Stomach (tissue), 4 donors: ENCODE measurements at regions not wholly inside any gene's neighbourhood (a gene's known extent, or its start where the extent isn't known, plus 50 kb on each side); places are given as distances from the start of the nearest gene placed in this dataset.

ENCODE experiments used
- CTCF ChIP-seq, 7 experiments: fragments of 450-650 bp in 4 of 7; fragments of 200-600 bp in 3 of 7; sonication (generic) in 3 of 7; IDR thresholded peaks; one replicate each; pipeline ENCODE4 v1.5.1; 2016 to 2019; ENCODE audit warnings: antibody characterized with exemption in 7 of 7, control low read depth in 2 of 7, mild to moderate bottlenecking in 1 of 7
- POLR2A ChIP-seq, 4 donors: fragments of 450-650 bp; IDR thresholded peaks; one replicate each; pipeline ENCODE4 v1.6.1; 2016; ENCODE audit warnings: antibody characterized with exemption in 4 of 4, control low read depth in 2 of 4, mild to moderate bottlenecking in 1 of 4, moderate library complexity in 1 of 4
- POLR2AphosphoS5 ChIP-seq, 3 donors: sonication (generic); formaldehyde crosslinking; IDR thresholded peaks; one replicate each; pipeline ENCODE4 v1.6.1; 2016; ENCODE audit warnings: antibody characterized with exemption in 3 of 3

DNA sequence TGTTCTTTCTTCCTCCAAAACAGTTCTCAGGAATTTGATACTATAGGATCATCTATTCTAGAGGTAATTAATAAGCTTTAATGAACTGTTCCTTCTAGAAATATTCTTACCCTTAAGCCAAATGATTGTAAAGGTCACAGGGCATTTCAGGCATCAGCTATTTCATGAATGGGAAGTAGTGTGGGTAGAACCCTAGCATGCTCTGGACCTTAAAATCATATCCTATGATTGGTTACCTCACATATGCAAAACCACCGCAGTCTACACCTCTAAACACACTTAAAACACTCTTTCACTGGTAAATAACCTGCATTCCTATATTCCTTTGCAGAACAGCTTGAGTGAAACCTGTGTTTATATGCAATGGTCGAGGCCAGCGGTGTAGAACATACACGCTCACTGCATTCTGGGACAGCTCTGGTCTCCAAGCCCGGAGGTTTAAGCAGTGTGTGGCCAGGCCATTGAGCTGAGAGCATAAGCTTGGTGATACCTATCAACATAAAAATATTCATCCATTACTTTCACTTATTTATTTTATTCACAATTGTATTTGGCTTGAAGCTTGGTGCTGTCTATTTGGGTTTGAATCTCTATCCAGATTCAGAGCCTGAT is 87.7 kb upstream of the RASGRP1 start:
- TF ChIP-seq POLR2A (IDR thresholded peaks at IDR 0.05), result no peak
- TF ChIP-seq CTCF (IDR thresholded peaks at IDR 0.05), result no peak
- no peak for TF ChIP-seq POLR2AphosphoS5 (IDR thresholded peaks at IDR 0.05)
